ENCODE measurements at regions not wholly inside any gene's neighbourhood (a gene's known extent, or its start where the extent isn't known, plus 50 kb on each side); places are given as distances from the start of the nearest gene placed in this dataset.
A peak's percentile ranks its signal among the peaks of the same experiment; 100 is the strongest.
"Not testable (repeated sequence)": the region's sequence is repeated elsewhere in the genome, so short reads cannot be mapped to it uniquely, and the experiment has no call there.

DNA sequence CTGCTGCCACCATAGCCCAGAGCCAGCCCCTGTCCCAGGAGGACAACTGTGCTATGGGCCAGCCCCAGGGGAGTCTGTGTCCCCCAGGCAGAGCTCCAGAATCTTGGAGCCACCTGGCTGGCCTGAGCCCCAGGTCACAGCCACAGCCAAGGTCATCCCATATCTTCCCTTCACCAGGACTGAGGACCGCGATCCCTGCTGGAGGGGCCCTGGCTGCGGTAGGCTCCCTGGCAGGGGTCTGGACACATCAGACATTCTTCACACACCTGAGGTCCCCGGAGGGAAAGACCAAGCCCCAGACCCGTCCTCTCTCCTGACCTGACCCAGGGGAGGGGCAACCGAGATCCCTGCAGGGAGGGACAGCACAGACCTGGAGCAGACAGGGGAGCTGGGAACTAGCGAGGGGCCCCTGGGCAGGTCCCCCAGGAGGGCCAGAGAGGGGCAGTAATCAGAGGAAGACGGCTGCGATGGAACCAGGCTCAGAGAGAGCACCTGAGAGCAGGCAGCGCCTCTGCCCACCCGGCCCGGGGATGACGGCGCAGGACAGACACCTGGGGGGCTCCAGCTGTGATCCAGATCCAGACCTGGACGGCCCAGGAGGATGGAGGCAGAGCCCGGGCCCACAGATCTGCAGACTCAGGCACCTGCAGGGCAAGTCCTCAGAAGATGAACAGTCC lies 103.2 kb upstream of the EIF5 start:
- DNase-seq (ENCODE audit: low read depth, low spot score), result no peak

DNA sequence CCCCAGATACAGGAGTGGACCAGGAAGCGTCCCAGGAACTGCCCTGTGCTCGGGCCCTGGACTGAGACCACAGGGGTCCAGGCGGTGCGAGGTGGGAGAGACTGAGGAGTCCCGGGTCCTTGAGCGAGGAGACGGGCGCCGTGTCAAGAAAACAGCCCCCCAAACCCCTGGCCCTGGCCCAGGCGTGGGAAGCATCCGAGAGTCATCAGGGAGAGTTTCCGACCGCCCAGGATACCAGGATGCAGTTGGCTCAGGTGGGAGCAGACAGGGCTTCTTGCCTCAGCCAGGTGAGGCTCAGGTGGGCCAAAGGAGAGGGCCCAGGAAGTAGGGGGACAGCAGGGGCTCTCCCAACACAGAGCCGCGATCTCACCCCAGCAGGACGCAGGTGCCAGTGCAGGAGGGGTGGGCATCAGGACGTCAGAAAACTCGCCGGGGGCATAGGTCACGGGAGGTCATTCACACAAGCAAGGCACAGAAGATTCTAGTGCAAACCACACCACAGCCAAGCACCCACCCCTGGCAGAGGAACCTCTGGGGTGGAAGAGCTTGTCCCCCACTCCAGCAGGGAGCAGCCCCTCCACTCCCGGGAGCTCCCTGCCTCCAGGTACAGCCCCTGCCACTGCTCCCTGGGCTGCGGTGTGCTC lies 102.5 kb upstream of the EIF5 start:
- no peak for DNase-seq (ENCODE audit: low read depth, low spot score)

DNA sequence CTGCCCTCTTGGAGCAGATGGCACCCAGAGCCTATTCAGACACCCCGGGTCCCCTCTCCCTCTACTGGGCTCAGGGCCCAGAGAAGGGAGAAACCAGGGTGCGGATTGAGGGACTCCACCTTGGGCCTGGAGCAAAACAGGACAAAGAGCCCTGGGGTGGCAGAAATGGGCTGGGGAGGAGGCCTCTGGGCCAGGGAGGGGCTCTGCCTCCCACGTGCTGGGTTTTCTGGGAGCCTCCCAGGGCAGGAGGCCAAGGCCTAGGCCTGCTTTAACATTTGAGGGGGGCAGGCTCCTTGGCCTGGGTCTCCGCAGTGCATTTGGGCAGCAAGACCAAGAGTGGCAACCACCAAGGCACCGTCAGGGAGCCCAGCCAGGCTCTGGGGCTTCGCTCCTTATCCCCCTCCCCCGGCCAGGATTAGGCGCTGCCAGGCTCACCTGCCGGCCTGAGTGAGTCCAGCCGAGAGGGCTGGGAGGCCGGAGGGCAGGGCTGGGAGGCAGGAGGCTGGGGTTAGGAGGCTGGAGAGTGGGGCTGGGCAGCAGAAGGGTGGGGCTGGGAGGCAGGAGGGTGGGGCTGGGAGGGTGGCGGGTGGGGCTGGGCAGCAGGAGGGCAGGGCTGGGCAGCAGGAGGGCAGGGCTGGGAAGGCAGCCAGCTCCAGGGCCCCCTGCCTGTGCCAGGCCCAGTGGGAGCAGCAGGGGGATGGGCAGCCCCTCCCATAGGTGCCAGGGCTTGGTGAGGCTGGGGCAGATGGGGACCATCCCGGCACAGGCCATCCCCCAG lies 101.8 kb upstream of the EIF5 start:
- DNase-seq (ENCODE audit: low read depth, low spot score), result no peak

DNA sequence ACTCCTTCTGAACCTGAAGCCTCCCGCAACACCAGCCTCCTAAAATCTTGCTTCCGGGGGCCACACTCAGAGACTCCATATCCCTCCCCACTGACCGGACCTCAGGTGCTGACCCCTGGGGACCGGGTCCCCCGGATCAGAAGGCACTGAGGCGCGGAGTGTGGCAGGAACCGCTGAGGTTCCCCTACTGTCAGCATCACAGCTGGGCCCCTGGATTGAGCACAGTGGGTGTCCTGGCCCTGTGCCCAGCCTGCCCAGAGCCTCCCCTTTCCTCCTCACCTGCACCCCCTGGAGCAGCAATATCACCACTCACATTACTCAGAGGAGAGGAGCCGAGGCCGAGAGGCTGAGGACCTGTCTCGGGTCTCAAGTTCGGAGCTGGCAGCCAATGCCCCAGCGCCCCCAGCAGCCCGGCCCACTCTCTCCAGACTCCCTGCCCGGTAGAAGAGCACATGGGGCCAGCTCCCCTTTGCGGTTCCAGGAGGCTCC lies 101.2 kb upstream of the EIF5 start:
- DNase-seq (ENCODE audit: low read depth, low spot score), result no peak

DNA sequence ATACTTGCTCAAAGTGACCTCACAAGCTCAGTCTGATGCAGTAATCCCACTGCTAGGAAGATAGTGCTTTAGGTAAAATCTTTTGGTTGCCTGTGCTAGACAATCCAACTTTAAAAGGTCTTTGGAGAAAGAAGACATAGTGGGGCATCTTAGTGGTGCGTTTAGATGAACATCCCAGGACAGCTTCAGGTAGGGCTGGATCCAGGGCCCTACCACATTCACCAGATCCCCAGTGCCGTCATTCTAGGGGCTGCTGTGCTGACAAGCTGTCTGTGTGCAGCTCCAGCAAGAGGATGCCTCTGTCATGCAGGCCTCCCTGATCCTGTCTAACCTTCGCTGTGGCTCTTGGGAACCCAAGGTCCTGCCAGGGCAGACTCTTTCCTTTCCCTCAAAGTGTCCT lies 100.7 kb upstream of the EIF5 start:
- DNase-seq (ENCODE audit: low read depth, low spot score), result no peak

DNA sequence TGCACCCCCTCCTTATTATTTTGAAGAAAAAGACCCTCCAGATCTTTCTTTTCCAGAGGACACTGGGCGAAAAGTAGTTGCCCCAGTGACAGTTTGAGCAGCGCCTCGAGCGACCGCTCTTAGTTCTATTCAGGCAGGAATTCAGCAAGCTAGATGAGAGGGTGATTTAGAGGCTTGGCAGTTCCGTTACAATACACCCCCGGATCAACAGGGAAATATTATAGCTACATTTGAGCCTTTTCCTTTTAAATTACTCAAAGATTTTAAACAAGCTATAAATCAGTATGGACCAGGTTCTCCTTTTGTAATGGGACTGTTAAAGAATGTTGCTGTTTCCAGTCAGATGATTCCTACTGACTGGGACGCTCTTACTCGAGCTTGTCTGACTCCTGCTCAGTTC lies 99.2 kb upstream of the EIF5 start:
- DNase-seq (ENCODE audit: low read depth, low spot score), result not testable (repeated sequence)

DNA sequence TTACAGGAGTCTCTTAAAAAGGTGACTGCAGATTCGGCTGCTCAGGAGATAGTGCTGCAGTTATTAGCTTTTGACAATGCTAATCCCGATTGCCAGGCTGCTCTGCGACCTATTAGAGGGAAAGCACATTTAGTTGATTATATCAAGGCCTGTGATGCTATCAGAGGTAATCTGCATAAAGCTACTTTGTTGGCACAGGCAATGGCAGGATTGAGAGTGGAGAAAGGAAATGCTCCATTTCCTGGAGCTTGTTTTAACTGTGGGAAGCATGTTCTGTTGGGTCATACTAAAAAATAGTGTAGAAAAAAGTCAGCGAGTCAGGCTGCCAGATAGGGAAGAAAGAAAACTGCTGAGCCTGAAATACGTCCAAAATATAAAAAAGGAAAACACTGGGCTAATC lies 98.5 kb upstream of the EIF5 start:
- DNase-seq (ENCODE audit: low read depth, low spot score), result peak; percentile 19

DNA sequence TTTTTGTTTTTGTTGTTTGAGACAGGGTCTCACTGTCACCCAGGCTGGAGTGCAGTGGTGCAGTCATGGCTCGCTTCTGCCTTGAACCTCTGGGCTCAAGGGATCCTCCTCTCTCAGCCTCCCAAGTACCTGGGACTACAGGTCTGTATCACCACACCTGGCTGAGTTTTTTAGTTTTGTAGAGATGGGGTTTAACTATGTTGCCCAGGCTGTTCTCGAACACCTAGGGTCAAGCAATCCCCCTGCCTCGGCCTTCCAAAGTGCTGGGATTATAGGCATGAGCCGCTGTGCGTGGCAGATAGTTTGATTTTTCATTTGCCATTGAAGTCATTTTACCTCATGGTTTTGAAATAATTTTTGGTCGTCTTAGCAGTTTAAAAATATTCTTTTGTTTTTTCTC lies 94.3 kb upstream of the EIF5 start:
- DNase-seq (ENCODE audit: low read depth, low spot score), result no peak

DNA sequence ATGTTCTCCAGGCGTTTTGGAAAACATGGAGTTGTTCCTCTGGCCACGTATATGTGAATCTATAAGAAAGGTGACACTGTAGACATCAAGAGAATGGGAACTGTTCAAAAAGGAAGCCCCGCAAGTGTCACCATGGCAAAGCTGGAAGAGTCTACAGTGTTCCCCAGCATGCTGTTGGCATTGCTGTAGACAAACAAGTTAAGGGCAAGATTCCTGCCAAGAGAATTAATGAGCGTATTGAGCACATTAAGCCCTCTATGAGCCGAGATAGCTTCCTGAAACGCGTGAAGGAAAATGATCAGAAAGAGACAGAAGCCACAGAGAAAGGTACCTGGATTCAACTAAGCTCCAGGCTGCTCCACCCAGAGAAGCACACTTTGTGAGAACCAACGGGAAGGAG lies 92.5 kb upstream of the EIF5 start:
- no peak for DNase-seq (ENCODE audit: low read depth, low spot score)

DNA sequence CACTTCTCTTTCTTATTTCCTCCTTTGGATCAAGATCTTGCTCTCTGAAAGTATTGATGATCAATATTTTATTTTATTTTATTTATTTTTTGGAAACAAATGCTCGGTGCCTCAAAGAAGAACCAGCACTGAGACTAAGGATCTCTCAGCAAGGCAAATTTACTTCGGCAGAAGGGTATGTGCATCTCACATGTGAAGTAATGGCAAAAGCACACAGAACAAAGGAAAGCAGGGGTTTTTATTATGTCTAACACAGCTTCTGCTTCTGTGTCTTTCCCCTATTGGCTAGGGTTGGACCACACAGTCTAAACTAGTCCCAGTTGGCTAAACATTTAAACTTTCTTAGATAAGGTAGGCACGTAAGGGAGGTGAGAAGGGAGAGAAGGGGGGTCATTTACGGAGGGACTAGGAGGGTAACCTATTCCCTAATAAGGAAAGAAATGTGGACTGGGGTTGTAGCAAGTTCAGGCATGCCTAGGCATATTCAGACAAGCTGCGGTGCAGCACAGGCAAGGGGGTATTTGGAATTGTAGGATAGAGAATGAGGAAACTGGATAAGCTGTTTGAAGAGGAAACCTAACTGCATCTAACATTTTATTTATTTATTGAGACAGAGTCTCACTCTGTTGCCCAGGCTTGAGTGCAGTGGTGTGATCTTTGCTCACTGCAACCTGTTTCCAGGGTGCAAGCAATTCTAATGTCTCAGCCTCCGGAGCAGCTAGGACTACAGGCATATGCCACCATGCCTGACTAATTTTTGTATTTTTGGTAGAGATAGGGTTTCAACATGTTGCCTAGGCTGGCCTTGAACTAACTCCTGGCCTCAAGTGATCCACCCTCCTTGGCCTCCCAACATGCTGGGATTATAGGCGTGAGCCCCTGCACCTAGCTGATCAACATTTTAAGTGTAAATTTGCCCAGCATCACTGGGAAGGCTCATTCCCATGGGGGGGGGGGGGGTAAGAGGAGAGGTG lies 90.0 kb upstream of the EIF5 start:
- DNase-seq (ENCODE audit: low read depth, low spot score), result no peak

DNA sequence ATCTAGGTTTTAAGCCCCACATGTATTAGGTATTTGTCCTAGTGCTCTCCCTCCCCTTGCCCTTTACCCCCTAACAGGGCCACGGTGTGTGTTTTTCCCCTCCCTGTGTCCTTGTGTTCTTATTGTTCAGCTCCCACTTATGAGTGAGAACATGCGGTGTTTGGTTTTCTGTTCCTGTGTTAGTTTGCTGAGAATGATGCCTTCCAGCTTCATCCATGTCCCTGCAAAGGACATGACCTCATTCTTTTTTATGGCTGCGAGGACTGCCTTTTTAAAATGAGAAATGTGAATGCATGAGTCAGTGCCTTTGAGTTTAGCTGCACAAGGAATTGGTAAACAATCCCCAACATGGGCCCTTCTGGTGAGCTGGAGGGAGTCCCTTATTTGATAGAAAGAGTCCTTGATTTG lies 88.4 kb upstream of the EIF5 start:
- not testable (repeated sequence) for DNase-seq (ENCODE audit: low read depth, low spot score)

DNA sequence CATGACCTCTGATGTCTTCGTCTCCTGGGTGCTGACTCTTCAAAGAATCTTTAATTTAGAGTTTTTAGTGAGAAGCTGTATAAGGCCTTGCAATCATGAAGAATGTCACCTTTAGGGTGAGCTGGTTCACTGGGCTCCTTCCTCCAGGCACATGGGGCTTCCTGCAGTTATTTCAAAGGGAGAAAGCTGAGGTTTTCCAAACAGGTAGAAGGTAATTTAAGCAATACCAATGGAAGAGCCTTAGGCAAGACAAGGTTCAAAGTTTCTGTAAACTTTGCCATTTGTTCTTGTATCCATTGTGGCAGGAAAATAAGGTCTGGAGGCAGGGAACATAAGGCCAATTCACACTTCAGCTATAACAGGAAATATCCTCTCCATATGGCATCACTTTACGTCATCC lies 88.0 kb upstream of the EIF5 start:
- no peak for DNase-seq (ENCODE audit: low read depth, low spot score)

DNA sequence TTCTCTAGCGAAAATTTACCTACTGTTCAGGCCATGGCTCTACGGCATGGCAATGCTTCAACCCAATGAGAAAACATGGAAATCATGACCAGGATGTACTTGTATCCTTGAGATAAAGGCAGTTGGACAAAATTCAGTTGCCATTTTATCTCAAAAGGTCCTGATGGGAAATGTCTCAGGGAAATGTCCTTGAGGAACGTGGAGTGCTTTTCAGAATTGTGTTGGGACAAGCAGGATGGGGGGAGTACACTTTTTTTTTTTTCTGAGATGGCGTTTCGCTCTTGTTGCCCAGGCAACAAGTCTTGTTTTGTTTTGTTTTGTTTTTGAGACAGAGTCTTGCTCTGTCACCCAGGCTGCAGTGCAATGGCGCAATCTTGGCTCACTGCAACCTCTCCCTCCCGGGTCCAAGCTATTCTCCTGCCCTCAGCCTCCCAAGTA lies 86.8 kb upstream of the EIF5 start:
- DNase-seq (ENCODE audit: low read depth, low spot score), result no peak

DNA sequence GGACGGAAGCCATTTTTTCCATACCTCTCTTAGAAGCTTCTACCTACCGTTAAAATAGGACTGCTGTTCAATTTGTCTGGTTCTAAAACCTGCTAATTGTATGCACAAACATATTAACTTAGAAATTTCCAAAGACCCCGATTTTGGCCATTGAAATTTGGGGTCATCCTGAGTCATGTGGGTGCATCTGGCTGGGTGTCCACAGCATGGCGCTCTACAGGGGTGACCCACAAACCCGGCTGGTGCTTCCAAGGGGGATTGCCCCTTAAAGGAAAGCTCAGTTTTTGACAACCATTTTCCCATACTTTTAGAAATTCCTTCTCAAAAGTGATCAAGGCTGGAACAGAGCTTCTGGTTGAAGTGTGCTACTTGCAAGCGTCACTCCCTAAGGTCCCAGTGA lies 83.9 kb upstream of the EIF5 start:
- no peak for DNase-seq (ENCODE audit: low read depth, low spot score)

DNA sequence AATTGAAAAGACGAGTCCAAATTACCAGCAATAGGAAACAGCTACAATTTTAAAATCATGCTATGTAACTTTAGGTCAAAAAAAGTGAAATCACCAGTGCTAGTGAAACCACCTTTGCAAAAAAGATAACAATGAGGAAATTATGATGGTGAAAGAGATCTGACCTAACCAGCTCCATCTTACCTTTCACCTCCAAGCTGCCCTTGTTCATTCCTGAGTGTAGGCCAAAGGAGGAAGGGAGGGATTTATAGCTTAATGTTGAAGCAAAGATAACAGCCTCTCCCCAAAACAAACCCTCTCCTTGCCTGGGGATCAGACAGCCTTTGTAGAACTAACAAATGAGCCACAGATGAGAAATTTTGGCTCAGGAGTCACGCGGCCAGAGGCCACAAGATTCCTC lies 83.2 kb upstream of the EIF5 start:
- no peak for DNase-seq (ENCODE audit: low read depth, low spot score)

DNA sequence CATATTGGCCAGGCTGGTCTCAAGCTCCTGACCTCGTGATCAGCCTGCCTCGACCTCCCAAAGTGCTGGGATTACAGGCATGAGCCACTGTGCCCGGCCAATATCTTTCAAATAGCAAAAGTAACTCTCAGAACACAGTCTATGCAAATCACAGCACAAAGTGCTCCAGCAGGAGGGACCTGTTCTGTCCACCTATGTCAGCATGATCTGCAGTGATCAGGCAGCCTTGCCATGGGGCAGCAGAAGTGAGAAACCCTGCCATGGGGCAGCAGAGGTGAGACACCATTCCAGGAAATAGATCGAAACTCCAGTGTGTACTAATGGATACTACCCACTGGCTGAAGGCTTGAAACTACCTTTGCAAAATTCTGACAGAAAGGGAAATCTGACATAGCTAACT lies 78.5 kb upstream of the EIF5 start:
- DNase-seq (ENCODE audit: low read depth, low spot score), result no peak

DNA sequence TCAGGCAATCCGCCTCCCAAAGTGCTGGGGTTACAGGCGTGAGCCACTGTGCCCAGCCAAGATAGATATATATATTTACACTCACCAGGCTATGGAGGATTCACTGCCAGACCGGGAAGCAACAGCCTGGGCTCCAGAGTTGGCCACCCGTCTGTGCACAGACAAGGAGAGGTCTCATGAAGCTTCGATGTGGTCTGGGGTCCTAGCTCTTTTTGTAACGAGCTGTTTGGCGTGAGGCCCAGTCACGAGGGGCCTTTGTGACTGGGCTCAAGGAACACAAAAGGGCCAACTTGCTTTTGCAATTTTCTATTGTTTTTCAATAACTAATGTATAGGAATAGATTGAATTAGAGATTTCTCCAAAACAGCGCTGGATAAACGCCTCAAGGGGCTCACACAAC lies 77.6 kb upstream of the EIF5 start:
- no peak for DNase-seq (ENCODE audit: low read depth, low spot score)

DNA sequence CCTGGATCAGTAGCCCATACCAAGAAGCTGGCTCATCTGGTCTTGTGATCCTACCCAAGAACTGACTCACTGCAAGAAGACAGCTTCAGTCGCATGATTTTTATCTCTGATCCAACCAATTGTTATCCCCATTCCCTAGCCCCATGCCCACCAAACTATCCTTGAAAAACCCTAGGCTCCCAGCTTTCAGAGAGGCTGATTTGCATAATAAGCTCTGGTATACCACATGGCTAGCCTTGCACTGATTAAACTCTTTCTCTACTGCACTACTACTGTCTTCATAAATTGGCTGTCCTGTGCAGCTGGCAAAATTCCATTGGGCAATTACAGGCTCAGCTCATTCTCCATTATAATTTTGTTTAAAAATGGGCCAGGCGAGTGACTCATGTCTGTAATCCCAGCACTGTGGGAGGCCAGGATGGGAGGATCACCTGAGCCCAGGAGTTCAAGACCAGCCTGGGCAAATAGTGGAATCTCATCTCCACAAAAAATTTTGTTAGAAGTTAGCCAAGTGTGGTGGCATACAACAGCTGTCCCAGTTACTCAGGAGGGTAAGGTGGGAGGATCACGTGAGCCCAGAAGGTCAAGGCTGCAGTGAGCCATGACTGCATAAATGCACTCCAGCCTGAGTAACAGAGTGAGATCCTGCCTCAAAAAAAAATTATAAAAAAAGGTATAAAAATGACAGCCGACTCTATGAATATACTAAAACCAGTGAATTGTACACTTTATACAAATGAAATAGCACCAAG lies 76.7 kb upstream of the EIF5 start:
- DNase-seq (ENCODE audit: low read depth, low spot score), result no peak

DNA sequence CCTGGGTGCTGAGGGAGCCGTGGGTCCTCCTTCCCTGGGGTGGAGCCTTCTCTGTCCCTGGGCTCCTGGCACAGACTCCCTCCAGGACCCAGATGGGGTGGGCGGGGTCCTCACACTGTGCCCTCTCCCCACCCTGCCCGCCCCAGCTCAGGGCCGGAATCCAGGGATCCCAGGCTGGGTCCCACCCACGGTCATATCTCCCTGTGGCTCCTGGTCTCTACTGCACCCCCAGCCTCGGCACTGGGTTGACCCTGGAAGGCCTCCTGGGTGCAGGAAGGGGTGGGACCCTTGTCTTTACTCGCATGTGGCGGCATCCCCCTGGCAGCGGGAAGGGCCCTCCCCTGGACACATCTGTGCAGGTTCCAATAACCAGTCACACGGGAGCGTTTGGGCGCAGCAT lies 75.8 kb upstream of the EIF5 start:
- no peak for DNase-seq (ENCODE audit: low read depth, low spot score)

DNA sequence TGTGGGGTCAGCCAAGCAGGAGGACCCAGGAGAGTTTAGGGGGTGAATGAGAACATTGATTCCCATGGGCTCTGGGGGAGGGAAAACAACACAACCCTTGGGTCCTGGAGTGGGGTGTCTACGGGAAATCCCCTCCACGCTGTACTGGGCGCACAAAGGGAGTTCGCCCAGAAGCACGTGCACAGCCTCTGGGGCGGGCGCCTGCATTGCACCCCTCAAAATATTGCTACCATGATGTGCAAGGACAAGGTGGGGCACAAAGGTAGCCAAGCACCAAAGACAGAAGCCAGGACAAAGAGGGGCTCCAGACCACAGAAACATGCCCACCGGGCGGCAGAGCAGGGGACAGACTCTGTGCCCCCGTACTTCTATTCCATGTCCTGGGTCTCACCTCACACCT lies 74.9 kb upstream of the EIF5 start:
- no peak for DNase-seq (ENCODE audit: low read depth, low spot score)
